AG04449 (cell line): ENCODE measurements at regions not wholly inside any gene's neighbourhood (a gene's known extent, or its start where the extent isn't known, plus 50 kb on each side); places are given as distances from the start of the nearest gene placed in this dataset.

Source experiments
- CTCF ChIA-PET: fragments of 350-600 bp; formaldehyde crosslinking; extraction: SDS; loops from one replicate; lab custom pipeline; 2021; ENCODE audit warnings: antibody characterized with exemption; lab: Yijun Ruan, JAX
- POLR2A ChIA-PET: fragments of 400-600, 350-600 bp; formaldehyde crosslinking; extraction: SDS; loops from one replicate; lab custom pipeline; 2020; ENCODE audit warnings: antibody characterized with exemption, inconsistent platforms; lab: Yijun Ruan, JAX
- DNase-seq: peaks from one replicate; pipeline ENCODE4 v3.0.0-alpha.2; 2010; ENCODE audit warnings: low read depth, low spot score
- H3K4me3 ChIP-seq: 2 replicates; pipeline ENCODE4 v1.5.1; 2011; ENCODE audit warnings: low read depth, mild to moderate bottlenecking, control low read depth, low read length
- CTCF ChIP-seq: IDR thresholded peaks from one replicate; pipeline ENCODE4 v1.5.1; 2011; ENCODE audit warnings: mild to moderate bottlenecking, moderate library complexity, low read length, control low read depth, inconsistent platforms; ENCODE audit not compliant: insufficient read depth; ENCODE audit errors: missing control alignments

DNA sequence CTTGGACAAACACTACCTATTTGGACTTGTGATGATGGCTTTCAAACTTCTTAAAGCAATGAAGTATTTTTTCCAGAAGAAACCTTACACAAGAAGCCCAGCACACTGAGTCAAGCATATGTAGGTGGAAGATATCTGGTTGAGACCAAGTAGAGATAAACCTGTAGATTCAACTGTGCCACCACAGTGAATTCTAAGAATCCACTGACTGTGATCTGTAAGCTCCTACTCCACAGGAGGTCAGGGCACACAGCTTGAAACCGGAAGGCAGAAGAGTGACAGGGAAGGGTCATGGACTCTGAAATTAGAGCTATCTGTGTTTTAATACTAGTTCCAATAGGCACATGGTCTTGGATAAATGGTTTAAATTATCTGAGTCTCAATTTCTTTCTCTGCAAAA, 404.5 kb downstream of the ETS1 start:
- ChIA-PET POLR2A (no interaction called here), CTCF (interaction anchor here (1.2 to 1.5 kb wide), 4 partner anchors 9 to 648 kb away, joined by 3 to 5 read pairs (median 4); no protein-coding TSS in a partner anchor)
- DNase-seq = no peak

DNA sequence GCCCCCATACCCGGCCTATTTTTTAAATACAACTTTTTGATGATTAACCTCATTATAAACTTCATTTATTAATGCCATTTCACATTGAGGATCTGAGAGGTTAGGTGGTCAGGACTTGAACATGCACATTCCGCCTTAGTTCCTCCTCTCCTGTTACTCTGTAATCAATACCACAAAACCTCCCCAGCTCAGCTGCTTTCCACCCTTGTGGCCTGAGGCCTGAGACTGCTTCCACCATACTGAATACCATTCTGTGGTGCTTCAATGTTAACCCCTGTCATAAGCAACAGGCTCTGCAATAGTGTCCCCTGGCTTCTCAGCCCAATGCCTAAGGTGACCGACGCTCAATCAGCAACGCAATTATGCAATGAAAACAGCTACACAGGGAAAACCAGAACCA, 405.4 kb downstream of the ETS1 start:
- H3K4me3 ChIP-seq = no peak overlapping the region
- TF ChIP-seq CTCF = no peak
- CTCF ChIA-PET = interaction anchor here (1.2 to 1.5 kb wide), 4 partner anchors 10 to 649 kb away, joined by 3 to 5 read pairs (median 4); no protein-coding TSS in a partner anchor
- POLR2A ChIA-PET = no interaction called here
- DNase-seq = no peak

More for the DNA sequence above, 404.5 kb downstream of the ETS1 start:
- no peak overlapping the region for H3K4me3 ChIP-seq
- TF ChIP-seq CTCF = no peak

GRCh38 chr11:128181088-128181480, 406.3 kb downstream of the ETS1 start:
- CTCF ChIA-PET = interaction anchor here (1.6 to 3.0 kb wide), 5 partner anchors 23 to 450 kb away, joined by 3 to 38 read pairs (median 3); no protein-coding TSS in a partner anchor

GRCh38 chr11:128180441-128181087, 406.8 kb downstream of the ETS1 start:
- H3K4me3 ChIP-seq = no peak overlapping the region
- ChIA-PET POLR2A (interaction anchor here (0.7 kb wide), 1 partner anchor 28 kb away, joined by 3 read pairs; no protein-coding TSS in a partner anchor), CTCF (interaction anchor here (1.0 to 3.0 kb wide), 6 partner anchors 23 to 450 kb away, joined by 3 to 38 read pairs (median 3); no protein-coding TSS in a partner anchor)
- peak; percentile 72 for DNase-seq
- TF ChIP-seq CTCF = no peak

More at GRCh38 chr11:128181088-128181480, 406.3 kb downstream of the ETS1 start:
- DNase-seq = no peak
- no peak overlapping the region for H3K4me3 ChIP-seq
- no peak for TF ChIP-seq CTCF
- POLR2A ChIA-PET = no interaction called here

GRCh38 chr11:128179512-128179911, 407.8 kb downstream of the ETS1 start:
- H3K4me3 ChIP-seq = no peak overlapping the region
- no peak for DNase-seq
- TF ChIP-seq CTCF = no peak
- ChIA-PET CTCF (interaction anchor here (1.0 to 3.0 kb wide), 7 partner anchors 9 to 451 kb away, joined by 3 to 38 read pairs (median 3); no protein-coding TSS in a partner anchor), POLR2A (interaction anchor here (0.7 kb wide), 1 partner anchor 330 kb away, joined by 3 read pairs; no protein-coding TSS in a partner anchor)

GRCh38 chr11:128179039-128179438, 408.3 kb downstream of the ETS1 start:
- ChIA-PET CTCF (interaction anchor here (1.0 to 3.0 kb wide), 3 partner anchors 9 to 452 kb away, joined by 3 to 38 read pairs (median 10); no protein-coding TSS in a partner anchor), POLR2A (interaction anchor here (0.7 kb wide), 1 partner anchor 330 kb away, joined by 3 read pairs; no protein-coding TSS in a partner anchor)
- no peak for DNase-seq
- no peak for TF ChIP-seq CTCF
- H3K4me3 ChIP-seq = no peak overlapping the region
